Left ventricle myocardium inferior (tissue), 1 donor: ENCODE measurements at regions not wholly inside any gene's neighbourhood (a gene's known extent, or its start where the extent isn't known, plus 50 kb on each side); places are given as distances from the start of the nearest gene placed in this dataset.

Experiments used
- DNase-seq: peaks from one replicate; pipeline ENCODE4 v3.0.0-alpha.2; 2020
- H3K27ac ChIP-seq: fragments of 200-600 bp; replicated peaks from 2 replicates; pipeline ENCODE4 v1.8.0; 2021
- H3K27me3 ChIP-seq: fragments of 200-600 bp; 2 replicates; pipeline ENCODE4 v1.8.0; 2021; ENCODE audit warnings: low read depth
- H3K36me3 ChIP-seq: fragments of 200-600 bp; 2 replicates; pipeline ENCODE4 v1.8.0; 2021
- H3K4me1 ChIP-seq: fragments of 200-600 bp; 2 replicates; pipeline ENCODE4 v1.8.0; 2021
- H3K4me3 ChIP-seq: fragments of 200-600 bp; 2 replicates; pipeline ENCODE4 v1.8.0; 2021; ENCODE audit warnings: mild to moderate bottlenecking, moderate library complexity
- H3K9me3 ChIP-seq: fragments of 200-600 bp; replicated peaks from 2 replicates; pipeline ENCODE4 v1.8.0; 2021
- CTCF ChIP-seq: fragments of 200-600 bp; IDR thresholded peaks from 2 replicates; pipeline ENCODE4 v1.8.0; 2021; ENCODE audit warnings: antibody characterized with exemption, mild to moderate bottlenecking, borderline replicate concordance
- intact Hi-C: fragments of 100-400 bp; cut with micrococcal nuclease; formaldehyde crosslinking; loops from one replicate; pipeline ENCODE4 v1.11.0; 2022
- donor health status: DM: no; HTN: yes; CAD: no; lungs with severe emphysema.

- H3K27me3 ChIP-seq = peaks cover 18% of the 10 kb centered on the region
- TF ChIP-seq CTCF = no peak
- no peak for DNase-seq
- no peaks in the 10 kb centered on the region for H3K9me3 ChIP-seq
- H3K4me3 ChIP-seq = no peak overlapping the region
- no peak overlapping the region for H3K27ac ChIP-seq
- intact Hi-C loops = no loop called here
- no peaks in the 10 kb centered on the region for H3K4me1 ChIP-seq
- H3K36me3 ChIP-seq = no peaks in the 10 kb centered on the region
Observed at GRCh38 chr5:167797933-167798332, 493.5 kb upstream of the WWC1 start.

GRCh38 chr5:167798448-167798847 is 493.0 kb upstream of the WWC1 start:
- no peak for TF ChIP-seq CTCF
- no peak overlapping the region for H3K4me3 ChIP-seq
- H3K27me3 ChIP-seq = peaks cover 20% of the 10 kb centered on the region
- intact Hi-C loops = no loop called here
- no peaks in the 10 kb centered on the region for H3K9me3 ChIP-seq
- H3K4me1 ChIP-seq = no peaks in the 10 kb centered on the region
- no peaks in the 10 kb centered on the region for H3K36me3 ChIP-seq
- H3K27ac ChIP-seq = no peak overlapping the region
- DNase-seq = no peak

- Histone ChIP-seq H3K27ac (no peak overlapping the region), H3K36me3 (no peaks in the 10 kb centered on the region), H3K4me3 (no peak overlapping the region), H3K27me3 (peaks cover 12% of the 10 kb centered on the region), H3K9me3 (no peaks in the 10 kb centered on the region), H3K4me1 (no peaks in the 10 kb centered on the region)
- no peak for TF ChIP-seq CTCF
- intact Hi-C loops = no loop called here
- DNase-seq = no peak
Observed at GRCh38 chr5:167800427-167800826, 491.0 kb upstream of the WWC1 start.

DNA sequence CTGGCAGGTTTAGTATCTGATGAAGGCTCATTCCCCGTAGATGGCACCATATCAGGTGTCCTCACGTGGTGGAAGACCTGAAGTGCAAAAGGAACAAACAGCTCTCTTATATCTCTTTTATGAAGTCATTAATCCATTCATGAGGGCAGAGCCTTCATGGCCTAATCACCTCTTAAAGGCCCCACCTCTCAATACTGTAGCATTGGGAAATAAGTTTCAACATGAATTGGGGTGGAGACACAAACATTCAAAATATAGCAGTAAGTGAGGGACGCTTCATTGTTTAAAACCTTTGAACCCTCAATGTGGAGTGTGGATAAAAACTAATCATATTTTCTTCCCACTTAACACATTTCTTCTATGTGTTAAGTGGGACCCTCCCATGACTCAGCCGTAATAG is 489.4 kb upstream of the WWC1 start:
- TF ChIP-seq CTCF = no peak
- H3K27me3 ChIP-seq = peaks cover 12% of the 10 kb centered on the region
- H3K36me3 ChIP-seq = no peaks in the 10 kb centered on the region
- H3K9me3 ChIP-seq = no peaks in the 10 kb centered on the region
- H3K27ac ChIP-seq = no peak overlapping the region
- intact Hi-C loops = no loop called here
- DNase-seq = no peak
- no peaks in the 10 kb centered on the region for H3K4me1 ChIP-seq
- no peak overlapping the region for H3K4me3 ChIP-seq

DNA sequence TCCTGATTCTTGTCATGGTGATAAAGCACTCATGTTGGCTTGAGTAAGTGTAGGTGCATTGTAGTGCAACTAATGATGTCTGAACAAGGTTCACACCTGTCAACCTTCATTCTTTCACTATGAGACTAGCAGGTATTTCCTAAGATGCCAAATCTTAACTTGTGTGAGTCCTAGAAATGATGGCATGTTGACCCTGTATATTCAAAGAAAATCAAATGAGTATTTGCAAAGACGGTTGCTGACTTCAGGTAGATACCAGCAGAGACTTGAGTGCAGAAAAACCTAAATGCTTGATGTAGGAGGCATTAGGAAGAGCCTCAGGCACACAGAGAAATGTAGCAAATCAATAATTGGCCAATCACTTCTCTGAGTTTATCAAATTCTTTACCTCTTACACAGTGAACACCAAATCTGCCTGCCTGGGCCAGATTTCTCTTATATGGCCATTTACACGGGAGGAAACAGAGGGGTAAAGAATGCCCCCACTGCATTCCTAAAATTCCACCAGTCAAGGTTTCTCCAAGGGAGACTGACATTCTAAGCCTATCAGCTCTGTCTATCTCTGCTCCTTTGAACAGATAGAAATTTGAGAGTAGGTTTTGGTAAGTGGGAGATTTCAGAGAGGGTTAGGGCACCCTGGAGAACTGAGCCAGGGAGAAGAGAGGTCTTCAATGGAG is 488.6 kb upstream of the WWC1 start:
- DNase-seq = no peak
- H3K27ac ChIP-seq = no peak overlapping the region
- intact Hi-C loops = no loop called here
- H3K4me1 ChIP-seq = no peaks in the 10 kb centered on the region
- H3K9me3 ChIP-seq = no peaks in the 10 kb centered on the region
- no peak overlapping the region for H3K4me3 ChIP-seq
- H3K36me3 ChIP-seq = no peaks in the 10 kb centered on the region
- peaks cover 12% of the 10 kb centered on the region for H3K27me3 ChIP-seq
- no peak for TF ChIP-seq CTCF
